ENCODE measurements at regions not wholly inside any gene's neighbourhood (a gene's known extent, or its start where the extent isn't known, plus 50 kb on each side); places are given as distances from the start of the nearest gene placed in this dataset.

- H3K36me3 ChIP-seq (ENCODE audit: control insufficient read depth in 4 of 4, insufficient read depth in 3 of 4, low read depth in 1 of 4, low read length in 3 of 4) = no peaks in the 10 kb centered on the region
- no peak for TF ChIP-seq HNF4G (IDR thresholded peaks at IDR 0.05)
- TF ChIP-seq ZBTB33 (IDR thresholded peaks at IDR 0.05) = no peak
- TF ChIP-seq TAF1 (conservative IDR thresholded peaks at IDR 0.05) = no peak
- TF ChIP-seq JUND (IDR thresholded peaks at IDR 0.05) = no peak
- TF ChIP-seq HNF4A (conservative IDR thresholded peaks at IDR 0.05) = no peak
- no peak for DNase-seq (ENCODE audit: low spot score)
- no peaks in the 10 kb centered on the region for H3K4me1 ChIP-seq (ENCODE audit: control insufficient read depth in 4 of 4, insufficient read depth in 4 of 4, low read length in 3 of 4)
- H3K4me3 ChIP-seq (ENCODE audit: low read depth in 1 of 3, low read length in 3 of 3) = no peak overlapping the region
- 64% methylated on average over 3 of the region's 3 CpGs for WGBS
- H3K9me3 ChIP-seq (ENCODE audit: control insufficient read depth in 4 of 4, low read length in 3 of 4) = no peaks in the 10 kb centered on the region
- H3K27ac ChIP-seq (ENCODE audit: low read depth in 1 of 2, low read length in 2 of 2) = no peak overlapping the region
- H3K9ac ChIP-seq (ENCODE audit: low read depth in 1 of 2, low read length in 2 of 2) = no peak overlapping the region
- H3K27me3 ChIP-seq (ENCODE audit: control insufficient read depth in 4 of 4, insufficient read depth in 4 of 4, low read length in 3 of 4) = no peaks in the 10 kb centered on the region
Measured at GRCh38 chr3:145175626-145176025, 985.4 kb downstream of the PLOD2 start.

DNA sequence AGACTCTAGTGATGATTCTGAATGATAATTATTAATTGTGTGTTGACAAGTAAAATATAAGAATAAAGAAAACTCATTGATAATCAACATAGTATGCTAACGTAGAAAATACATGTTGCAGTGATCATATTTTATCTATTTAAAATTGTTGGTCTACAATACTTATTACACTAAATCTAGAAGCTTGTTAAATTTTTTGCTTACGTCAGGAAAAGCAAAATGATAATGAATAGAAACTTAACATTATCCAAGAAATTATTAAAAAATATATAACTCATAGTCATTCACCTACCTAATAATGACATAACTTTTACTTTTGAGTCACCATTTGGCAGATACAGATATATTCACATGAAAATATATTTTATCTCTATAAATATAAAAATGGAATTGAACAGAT, 984.1 kb downstream of the PLOD2 start:
- no peak overlapping the region for H3K4me3 ChIP-seq (ENCODE audit: low read depth in 1 of 3, low read length in 3 of 3)
- no peaks in the 10 kb centered on the region for H3K9me3 ChIP-seq (ENCODE audit: control insufficient read depth in 4 of 4, low read length in 3 of 4)
- 82% methylated on average over 2 of the region's 2 CpGs for WGBS
- H3K27ac ChIP-seq (ENCODE audit: low read depth in 1 of 2, low read length in 2 of 2) = no peak overlapping the region
- no peak for TF ChIP-seq HNF4G (IDR thresholded peaks at IDR 0.05)
- no peak for TF ChIP-seq JUND (IDR thresholded peaks at IDR 0.05)
- TF ChIP-seq RXRA (IDR thresholded peaks at IDR 0.05) = no peak
- TF ChIP-seq EGR1 (IDR thresholded peaks at IDR 0.05; ENCODE audit: low read depth in 2 of 2) = no peak
- TF ChIP-seq FOXA1 (IDR thresholded peaks at IDR 0.05) = no peak
- TF ChIP-seq GABPA (IDR thresholded peaks at IDR 0.05 in 1 of 2, conservative IDR thresholded peaks at IDR 0.05 in 1 of 2) = no peak
- TF ChIP-seq NR2F2 (IDR thresholded peaks at IDR 0.05) = no peak
- TF ChIP-seq, protein P1, sequence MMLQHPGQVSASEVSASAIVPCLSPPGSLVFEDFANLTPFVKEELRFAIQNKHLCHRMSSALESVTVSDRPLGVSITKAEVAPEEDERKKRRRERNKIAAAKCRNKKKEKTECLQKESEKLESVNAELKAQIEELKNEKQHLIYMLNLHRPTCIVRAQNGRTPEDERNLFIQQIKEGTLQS (IDR thresholded peaks at IDR 0.05) = no peak
- TF ChIP-seq, protein P2, sequence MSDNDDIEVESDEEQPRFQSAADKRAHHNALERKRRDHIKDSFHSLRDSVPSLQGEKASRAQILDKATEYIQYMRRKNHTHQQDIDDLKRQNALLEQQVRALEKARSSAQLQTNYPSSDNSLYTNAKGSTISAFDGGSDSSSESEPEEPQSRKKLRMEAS (IDR thresholded peaks at IDR 0.05) = no peak
- no peak for TF ChIP-seq REST (IDR thresholded peaks at IDR 0.05)
- no peak for TF ChIP-seq TAF1 (conservative IDR thresholded peaks at IDR 0.05)
- no peaks in the 10 kb centered on the region for H3K36me3 ChIP-seq (ENCODE audit: control insufficient read depth in 4 of 4, insufficient read depth in 3 of 4, low read depth in 1 of 4, low read length in 3 of 4)
- H3K9ac ChIP-seq (ENCODE audit: low read depth in 1 of 2, low read length in 2 of 2) = no peak overlapping the region
- no peak for DNase-seq (ENCODE audit: low spot score)
- no peaks in the 10 kb centered on the region for H3K27me3 ChIP-seq (ENCODE audit: control insufficient read depth in 4 of 4, insufficient read depth in 4 of 4, low read length in 3 of 4)
- peaks cover 0 to 2% (median 0%) of the 10 kb centered on the region in 4 donors for H3K4me1 ChIP-seq (ENCODE audit: control insufficient read depth in 4 of 4, insufficient read depth in 4 of 4, low read length in 3 of 4)

DNA sequence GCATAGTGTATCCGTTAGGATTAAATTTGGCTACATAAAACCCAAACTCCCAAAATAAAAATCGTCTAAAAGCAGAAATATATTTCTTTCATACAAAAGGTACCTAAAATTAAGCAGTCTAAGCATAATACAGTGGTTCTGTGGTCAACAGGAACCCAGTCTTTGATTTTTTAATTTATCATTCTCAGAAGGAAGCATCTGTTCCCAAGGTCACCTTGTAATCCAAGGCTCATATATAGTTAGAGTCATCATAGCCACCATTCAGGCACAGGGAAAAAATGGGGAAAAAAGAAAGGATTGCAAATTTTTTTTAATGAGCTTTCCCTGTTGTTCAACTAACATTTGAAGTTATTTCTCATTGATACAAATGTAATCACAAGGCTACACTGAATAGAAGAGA, 983.2 kb downstream of the PLOD2 start:
- Histone ChIP-seq H3K9ac (ENCODE audit: low read depth in 1 of 2, low read length in 2 of 2) (no peak overlapping the region), H3K27ac (ENCODE audit: low read depth in 1 of 2, low read length in 2 of 2) (no peak overlapping the region), H3K9me3 (ENCODE audit: control insufficient read depth in 4 of 4, low read length in 3 of 4) (no peaks in the 10 kb centered on the region), H3K4me1 (ENCODE audit: control insufficient read depth in 4 of 4, insufficient read depth in 4 of 4, low read length in 3 of 4) (peaks cover 2 to 5% (median 4%) of the 10 kb centered on the region in 4 donors), H3K27me3 (ENCODE audit: control insufficient read depth in 4 of 4, insufficient read depth in 4 of 4, low read length in 3 of 4) (no peaks in the 10 kb centered on the region), H3K4me3 (ENCODE audit: low read depth in 1 of 3, low read length in 3 of 3) (no peak overlapping the region), H3K36me3 (ENCODE audit: control insufficient read depth in 4 of 4, insufficient read depth in 3 of 4, low read depth in 1 of 4, low read length in 3 of 4) (no peaks in the 10 kb centered on the region)
- no peak for DNase-seq (ENCODE audit: low spot score)
- WGBS = 61% methylated on average over 2 of the region's 2 CpGs
- TF ChIP-seq HNF4A (conservative IDR thresholded peaks at IDR 0.05) (no peak), JUND (IDR thresholded peaks at IDR 0.05) (no peak), SP1 (IDR thresholded peaks at IDR 0.05) (no peak), RXRA (IDR thresholded peaks at IDR 0.05) (no peak), YY1 (IDR thresholded peaks at IDR 0.05) (no peak), FOXA1 (IDR thresholded peaks at IDR 0.05) (no peak), HNF4G (IDR thresholded peaks at IDR 0.05) (no peak), GABPA (IDR thresholded peaks at IDR 0.05 in 1 of 2, conservative IDR thresholded peaks at IDR 0.05 in 1 of 2) (no peak), RAD21 (IDR thresholded peaks at IDR 0.05) (no peak)
- TF ChIP-seq, protein P1 (IDR thresholded peaks at IDR 0.05) = no peak
